ENCODE measurements at regions not wholly inside any gene's neighbourhood (a gene's known extent, or its start where the extent isn't known, plus 50 kb on each side); places are given as distances from the start of the nearest gene placed in this dataset.

GRCh38 chr13:72113076-72113475, 246.1 kb upstream of the DACH1 start:
- H3K9me3 Mint-ChIP-seq: peaks cover 5 to 8% (median 6%) of the 10 kb centered on the region in 3 donors
- no peak for DNase-seq
- no peak overlapping the region for H3K27ac Mint-ChIP-seq
- Histone ChIP-seq H3K9me3 (no peaks in the 10 kb centered on the region), H3K27ac (ENCODE audit: low read length) (no peak overlapping the region), H3K4me1 (ENCODE audit: control insufficient read depth in 1 of 2, extremely low read depth in 1 of 2, insufficient read depth in 2 of 2, low read length in 2 of 2) (no peaks in the 10 kb centered on the region), H3K36me3 (ENCODE audit: control insufficient read depth in 2 of 2, extremely low read depth in 1 of 2, insufficient read depth in 1 of 2, low read length in 1 of 2) (no peaks in the 10 kb centered on the region), H3K27me3 (replicated peaks in 1 of 2; ENCODE audit: control insufficient read depth in 2 of 2, extremely low read depth in 1 of 2, insufficient read depth in 2 of 2, low read length in 1 of 2) (no peaks in the 10 kb centered on the region), H3K4me3 (ENCODE audit: control insufficient read depth in 1 of 2, extremely low read depth in 1 of 2, low read length in 1 of 2) (no peak overlapping the region)
- no peaks in the 10 kb centered on the region for H3K27me3 Mint-ChIP-seq
- no peaks in the 10 kb centered on the region for H3K36me3 Mint-ChIP-seq
- no CpG with 5 or more reads among the region's 1 CpG for WGBS (ENCODE audit: insufficient coverage)
- POLR2A ChIA-PET: no interaction called here
- H3K4me1 Mint-ChIP-seq: no peaks in the 10 kb centered on the region
- ATAC-seq (replicated peaks in 1 of 4): no peak
- CTCF ChIA-PET: no interaction called here
- no peak overlapping the region for H3K4me3 Mint-ChIP-seq

GRCh38 chr13:72112216-72112615, 245.2 kb upstream of the DACH1 start:
- no peaks in the 10 kb centered on the region for H3K27me3 ChIP-seq (replicated peaks in 1 of 2; ENCODE audit: control insufficient read depth in 2 of 2, extremely low read depth in 1 of 2, insufficient read depth in 2 of 2, low read length in 1 of 2)
- H3K9me3 ChIP-seq: no peaks in the 10 kb centered on the region
- H3K27ac ChIP-seq (ENCODE audit: low read length): no peak overlapping the region
- H3K27ac Mint-ChIP-seq: no peak overlapping the region
- no CpG with 5 or more reads among the region's 2 CpGs for WGBS (ENCODE audit: insufficient coverage)
- no peak overlapping the region for H3K4me3 Mint-ChIP-seq
- ChIA-PET CTCF (no interaction called here), POLR2A (no interaction called here)
- no peaks in the 10 kb centered on the region for H3K36me3 ChIP-seq (ENCODE audit: control insufficient read depth in 2 of 2, extremely low read depth in 1 of 2, insufficient read depth in 1 of 2, low read length in 1 of 2)
- H3K9me3 Mint-ChIP-seq: peaks cover 5 to 13% (median 5%) of the 10 kb centered on the region in 3 donors
- no peaks in the 10 kb centered on the region for H3K27me3 Mint-ChIP-seq
- no peak for ATAC-seq (replicated peaks in 1 of 4)
- no peaks in the 10 kb centered on the region for H3K4me1 Mint-ChIP-seq
- no peaks in the 10 kb centered on the region for H3K4me1 ChIP-seq (ENCODE audit: control insufficient read depth in 1 of 2, extremely low read depth in 1 of 2, insufficient read depth in 2 of 2, low read length in 2 of 2)
- H3K36me3 Mint-ChIP-seq: no peaks in the 10 kb centered on the region
- no peak for DNase-seq
- H3K4me3 ChIP-seq (ENCODE audit: control insufficient read depth in 1 of 2, extremely low read depth in 1 of 2, low read length in 1 of 2): no peak overlapping the region

- peaks cover 9 to 17% (median 9%) of the 10 kb centered on the region in 3 donors for H3K9me3 Mint-ChIP-seq
- ATAC-seq (replicated peaks in 1 of 4): no peak
- Histone ChIP-seq H3K27ac (ENCODE audit: low read length) (no peak overlapping the region), H3K36me3 (ENCODE audit: control insufficient read depth in 2 of 2, extremely low read depth in 1 of 2, insufficient read depth in 1 of 2, low read length in 1 of 2) (no peaks in the 10 kb centered on the region), H3K9me3 (no peaks in the 10 kb centered on the region), H3K4me3 (ENCODE audit: control insufficient read depth in 1 of 2, extremely low read depth in 1 of 2, low read length in 1 of 2) (no peak overlapping the region), H3K27me3 (replicated peaks in 1 of 2; ENCODE audit: control insufficient read depth in 2 of 2, extremely low read depth in 1 of 2, insufficient read depth in 2 of 2, low read length in 1 of 2) (no peaks in the 10 kb centered on the region), H3K4me1 (ENCODE audit: control insufficient read depth in 1 of 2, extremely low read depth in 1 of 2, insufficient read depth in 2 of 2, low read length in 2 of 2) (no peaks in the 10 kb centered on the region)
- ChIA-PET POLR2A (no interaction called here), CTCF (no interaction called here)
- H3K27ac Mint-ChIP-seq: no peak overlapping the region
- no peak for DNase-seq
- H3K36me3 Mint-ChIP-seq: no peaks in the 10 kb centered on the region
- no CpG with 5 or more reads among the region's 4 CpGs for WGBS (ENCODE audit: insufficient coverage)
- H3K4me3 Mint-ChIP-seq: no peak overlapping the region
- no peaks in the 10 kb centered on the region for H3K27me3 Mint-ChIP-seq
- H3K4me1 Mint-ChIP-seq: no peaks in the 10 kb centered on the region
These were observed 242.9 kb upstream of the DACH1 start for GRCh38 chr13:72109863-72110262.

GRCh38 chr13:72104656-72105180, 237.7 kb upstream of the DACH1 start:
- H3K4me1 ChIP-seq (ENCODE audit: control insufficient read depth in 1 of 2, extremely low read depth in 1 of 2, insufficient read depth in 2 of 2, low read length in 2 of 2): no peaks in the 10 kb centered on the region
- H3K27ac ChIP-seq (ENCODE audit: low read length): no peak overlapping the region
- Mint-ChIP-seq H3K9me3 (peaks cover 7 to 14% (median 9%) of the 10 kb centered on the region in 3 donors), H3K27me3 (no peaks in the 10 kb centered on the region), H3K36me3 (no peaks in the 10 kb centered on the region), H3K4me3 (no peak overlapping the region), H3K27ac (no peak overlapping the region), H3K4me1 (no peaks in the 10 kb centered on the region)
- ChIA-PET CTCF (interaction anchor here in 1 of 2 donors (0.5 to 0.6 kb wide), 2 partner anchors 15 to 390 kb away, joined by 3 read pairs; no protein-coding TSS in a partner anchor), POLR2A (no interaction called here)
- H3K9me3 ChIP-seq: no peaks in the 10 kb centered on the region
- H3K4me3 ChIP-seq (ENCODE audit: control insufficient read depth in 1 of 2, extremely low read depth in 1 of 2, low read length in 1 of 2): no peak overlapping the region
- DNase-seq (no peak), ATAC-seq (replicated peaks in 1 of 4) (no peak)
- no CpG with 5 or more reads among the region's 1 CpG for WGBS (ENCODE audit: insufficient coverage)
- H3K36me3 ChIP-seq (ENCODE audit: control insufficient read depth in 2 of 2, extremely low read depth in 1 of 2, insufficient read depth in 1 of 2, low read length in 1 of 2): no peaks in the 10 kb centered on the region
- H3K27me3 ChIP-seq (replicated peaks in 1 of 2; ENCODE audit: control insufficient read depth in 2 of 2, extremely low read depth in 1 of 2, insufficient read depth in 2 of 2, low read length in 1 of 2): no peaks in the 10 kb centered on the region

GRCh38 chr13:72101768-72102400, 234.9 kb upstream of the DACH1 start:
- DNase-seq (no peak), ATAC-seq (replicated peaks in 1 of 4) (no peak)
- Histone ChIP-seq H3K4me1 (ENCODE audit: control insufficient read depth in 1 of 2, extremely low read depth in 1 of 2, insufficient read depth in 2 of 2, low read length in 2 of 2) (no peaks in the 10 kb centered on the region), H3K27ac (ENCODE audit: low read length) (no peak overlapping the region), H3K36me3 (ENCODE audit: control insufficient read depth in 2 of 2, extremely low read depth in 1 of 2, insufficient read depth in 1 of 2, low read length in 1 of 2) (no peaks in the 10 kb centered on the region), H3K27me3 (replicated peaks in 1 of 2; ENCODE audit: control insufficient read depth in 2 of 2, extremely low read depth in 1 of 2, insufficient read depth in 2 of 2, low read length in 1 of 2) (no peaks in the 10 kb centered on the region), H3K9me3 (no peaks in the 10 kb centered on the region), H3K4me3 (ENCODE audit: control insufficient read depth in 1 of 2, extremely low read depth in 1 of 2, low read length in 1 of 2) (no peak overlapping the region)
- no peaks in the 10 kb centered on the region for H3K36me3 Mint-ChIP-seq
- CTCF ChIA-PET: no interaction called here
- peaks cover 4 to 9% (median 4%) of the 10 kb centered on the region in 3 donors for H3K9me3 Mint-ChIP-seq
- H3K27ac Mint-ChIP-seq: no peak overlapping the region
- POLR2A ChIA-PET: no interaction called here
- H3K27me3 Mint-ChIP-seq: no peaks in the 10 kb centered on the region
- WGBS (ENCODE audit: insufficient coverage): 80% methylated on average over 3 of the region's 3 CpGs
- H3K4me1 Mint-ChIP-seq: no peaks in the 10 kb centered on the region
- H3K4me3 Mint-ChIP-seq: no peak overlapping the region

GRCh38 chr13:72100339-72100738, 233.3 kb upstream of the DACH1 start:
- no CpG with 5 or more reads among the region's 2 CpGs for WGBS (ENCODE audit: insufficient coverage)

GRCh38 chr13:72097568-72097967, 230.6 kb upstream of the DACH1 start:
- no peak for ATAC-seq (replicated peaks in 1 of 4)
- H3K27me3 ChIP-seq (replicated peaks in 1 of 2; ENCODE audit: control insufficient read depth in 2 of 2, extremely low read depth in 1 of 2, insufficient read depth in 2 of 2, low read length in 1 of 2): no peaks in the 10 kb centered on the region
- POLR2A ChIA-PET: no interaction called here

More at GRCh38 chr13:72100339-72100738, 233.3 kb upstream of the DACH1 start:
- Histone ChIP-seq H3K4me1 (ENCODE audit: control insufficient read depth in 1 of 2, extremely low read depth in 1 of 2, insufficient read depth in 2 of 2, low read length in 2 of 2) (no peaks in the 10 kb centered on the region), H3K27me3 (replicated peaks in 1 of 2; ENCODE audit: control insufficient read depth in 2 of 2, extremely low read depth in 1 of 2, insufficient read depth in 2 of 2, low read length in 1 of 2) (no peaks in the 10 kb centered on the region), H3K9me3 (no peaks in the 10 kb centered on the region), H3K36me3 (ENCODE audit: control insufficient read depth in 2 of 2, extremely low read depth in 1 of 2, insufficient read depth in 1 of 2, low read length in 1 of 2) (no peaks in the 10 kb centered on the region), H3K4me3 (ENCODE audit: control insufficient read depth in 1 of 2, extremely low read depth in 1 of 2, low read length in 1 of 2) (no peak overlapping the region), H3K27ac (ENCODE audit: low read length) (no peak overlapping the region)
- Mint-ChIP-seq H3K4me3 (no peak overlapping the region), H3K27me3 (no peaks in the 10 kb centered on the region), H3K27ac (no peak overlapping the region), H3K36me3 (no peaks in the 10 kb centered on the region), H3K4me1 (no peaks in the 10 kb centered on the region), H3K9me3 (peaks cover 0 to 4% (median 0%) of the 10 kb centered on the region in 3 donors)
- DNase-seq (no peak), ATAC-seq (replicated peaks in 1 of 4) (no peak)
- ChIA-PET POLR2A (no interaction called here), CTCF (no interaction called here)

More at GRCh38 chr13:72097568-72097967, 230.6 kb upstream of the DACH1 start:
- no peak overlapping the region for H3K4me3 Mint-ChIP-seq
- no peaks in the 10 kb centered on the region for H3K36me3 ChIP-seq (ENCODE audit: control insufficient read depth in 2 of 2, extremely low read depth in 1 of 2, insufficient read depth in 1 of 2, low read length in 1 of 2)
- H3K9me3 ChIP-seq: no peaks in the 10 kb centered on the region
- CTCF ChIA-PET: no interaction called here
- H3K4me1 ChIP-seq (ENCODE audit: control insufficient read depth in 1 of 2, extremely low read depth in 1 of 2, insufficient read depth in 2 of 2, low read length in 2 of 2): no peaks in the 10 kb centered on the region
- no peak overlapping the region for H3K27ac Mint-ChIP-seq
- H3K9me3 Mint-ChIP-seq: peaks cover 0 to 4% (median 2%) of the 10 kb centered on the region in 3 donors
- DNase-seq: no peak
- H3K36me3 Mint-ChIP-seq: no peaks in the 10 kb centered on the region
- no peak overlapping the region for H3K4me3 ChIP-seq (ENCODE audit: control insufficient read depth in 1 of 2, extremely low read depth in 1 of 2, low read length in 1 of 2)
- no peaks in the 10 kb centered on the region for H3K27me3 Mint-ChIP-seq
- H3K4me1 Mint-ChIP-seq: no peaks in the 10 kb centered on the region
- no peak overlapping the region for H3K27ac ChIP-seq (ENCODE audit: low read length)
